KMS-11 (cell line): ENCODE measurements at regions not wholly inside any gene's neighbourhood (a gene's known extent, or its start where the extent isn't known, plus 50 kb on each side); places are given as distances from the start of the nearest gene placed in this dataset.

Experiments used
- H2AFZ ChIP-seq: fragments of 200-600 bp; sonication (generic); 2 replicates; pipeline ENCODE4 v1.6.1; 2016; ENCODE audit warnings: antibody characterized with exemption, mixed run types, low read depth
- H3K27ac ChIP-seq: fragments of 200-600 bp; sonication (generic); 2 replicates; pipeline ENCODE4 v1.6.1; 2016; ENCODE audit warnings: mild to moderate bottlenecking, mixed run types
- H3K27me3 ChIP-seq: fragments of 200-600 bp; sonication (generic); 2 replicates; pipeline ENCODE4 v1.6.1; 2017; ENCODE audit warnings: mild to moderate bottlenecking, low read depth, mixed run types, moderate library complexity; ENCODE audit not compliant: insufficient read depth
- H3K36me3 ChIP-seq: fragments of 200-600 bp; sonication (generic); 2 replicates; pipeline ENCODE4 v1.6.1; 2017; ENCODE audit warnings: mild to moderate bottlenecking, mixed run types; ENCODE audit not compliant: insufficient read depth
- H3K4me1 ChIP-seq: fragments of 200-600 bp; sonication (generic); 2 replicates; pipeline ENCODE4 v1.6.1; 2016; ENCODE audit warnings: mild to moderate bottlenecking, low read depth, mixed run types; ENCODE audit not compliant: poor library complexity, severe bottlenecking
- H3K4me2 ChIP-seq: fragments of 200-600 bp; sonication (generic); 2 replicates; pipeline ENCODE4 v1.7.0; 2016; ENCODE audit warnings: mild to moderate bottlenecking, mixed run types
- H3K4me3 ChIP-seq: fragments of 200-600 bp; sonication (generic); IDR thresholded peaks from 2 replicates; pipeline ENCODE4 v1.6.1; 2017; ENCODE audit warnings: low read depth, low read length, mixed read lengths; ENCODE audit not compliant: insufficient read depth
- H3K79me2 ChIP-seq: fragments of 200-600 bp; sonication (generic); 2 replicates; pipeline ENCODE4 v1.6.1; 2016; ENCODE audit warnings: low read depth, mixed run types; ENCODE audit not compliant: insufficient read depth
- H3K9ac ChIP-seq: fragments of 200-600 bp; sonication (generic); 2 replicates; pipeline ENCODE4 v1.6.1; 2016; ENCODE audit warnings: mild to moderate bottlenecking, mixed run types
- H4K20me1 ChIP-seq: fragments of 200-600 bp; sonication (generic); 2 replicates; pipeline ENCODE4 v1.6.1; 2016; ENCODE audit warnings: mild to moderate bottlenecking, mixed run types; ENCODE audit not compliant: insufficient read depth
- TF ChIP-seq, protein P1 (sequence below): fragments of 200-600 bp; sonication (generic); conservative IDR thresholded peaks from 2 replicates; pipeline ENCODE4 v1.6.1; 2017; ENCODE audit warnings: low read depth, mild to moderate bottlenecking, antibody characterized with exemption, low read length, moderate library complexity, mixed read lengths

DNA sequence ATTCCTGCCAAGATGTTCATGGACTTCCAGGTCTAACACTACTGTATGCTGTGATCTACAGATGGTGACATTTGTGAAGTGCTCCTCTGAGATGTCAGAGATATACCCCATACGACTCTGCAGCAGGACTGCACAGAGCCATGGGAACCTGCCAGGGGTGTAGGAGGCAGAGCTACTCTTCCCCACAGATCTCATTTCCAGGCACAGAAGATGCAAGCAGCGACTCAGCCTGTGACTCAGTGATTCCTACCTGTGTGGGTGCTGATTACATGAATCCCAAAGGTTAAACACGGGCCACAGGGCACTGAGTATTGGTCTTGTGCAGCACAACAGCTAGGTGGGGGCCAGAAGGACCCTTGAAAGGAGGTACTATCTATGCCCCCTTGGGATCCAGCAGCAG is 137.0 kb upstream of the SOX9 start:
- Histone ChIP-seq H3K27me3 (no peaks in the 10 kb centered on the region), H3K4me1 (peaks cover 24% of the 10 kb centered on the region), H3K4me2 (no peak overlapping the region), H4K20me1 (no peaks in the 10 kb centered on the region), H3K36me3 (no peaks in the 10 kb centered on the region), H3K4me3 (no peak overlapping the region), H3K27ac (no peak overlapping the region), H3K9ac (no peak overlapping the region), H2AFZ (no peak overlapping the region), H3K79me2 (no peaks in the 10 kb centered on the region)
- TF ChIP-seq, protein P1, sequence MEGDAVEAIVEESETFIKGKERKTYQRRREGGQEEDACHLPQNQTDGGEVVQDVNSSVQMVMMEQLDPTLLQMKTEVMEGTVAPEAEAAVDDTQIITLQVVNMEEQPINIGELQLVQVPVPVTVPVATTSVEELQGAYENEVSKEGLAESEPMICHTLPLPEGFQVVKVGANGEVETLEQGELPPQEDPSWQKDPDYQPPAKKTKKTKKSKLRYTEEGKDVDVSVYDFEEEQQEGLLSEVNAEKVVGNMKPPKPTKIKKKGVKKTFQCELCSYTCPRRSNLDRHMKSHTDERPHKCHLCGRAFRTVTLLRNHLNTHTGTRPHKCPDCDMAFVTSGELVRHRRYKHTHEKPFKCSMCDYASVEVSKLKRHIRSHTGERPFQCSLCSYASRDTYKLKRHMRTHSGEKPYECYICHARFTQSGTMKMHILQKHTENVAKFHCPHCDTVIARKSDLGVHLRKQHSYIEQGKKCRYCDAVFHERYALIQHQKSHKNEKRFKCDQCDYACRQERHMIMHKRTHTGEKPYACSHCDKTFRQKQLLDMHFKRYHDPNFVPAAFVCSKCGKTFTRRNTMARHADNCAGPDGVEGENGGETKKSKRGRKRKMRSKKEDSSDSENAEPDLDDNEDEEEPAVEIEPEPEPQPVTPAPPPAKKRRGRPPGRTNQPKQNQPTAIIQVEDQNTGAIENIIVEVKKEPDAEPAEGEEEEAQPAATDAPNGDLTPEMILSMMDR, result no peak

GRCh38 chr17:71985111-71986039 is 135.4 kb upstream of the SOX9 start:
- no peak overlapping the region for H3K9ac ChIP-seq
- H3K36me3 ChIP-seq, result no peaks in the 10 kb centered on the region
- H3K4me1 ChIP-seq, result peaks cover 32% of the 10 kb centered on the region
- TF ChIP-seq, protein P1, result no peak
- no peak overlapping the region for H3K27ac ChIP-seq
- no peak overlapping the region for H3K4me3 ChIP-seq
- H4K20me1 ChIP-seq, result no peaks in the 10 kb centered on the region
- no peaks in the 10 kb centered on the region for H3K79me2 ChIP-seq
- H3K27me3 ChIP-seq, result no peaks in the 10 kb centered on the region
- H2AFZ ChIP-seq, result no peak overlapping the region
- no peak overlapping the region for H3K4me2 ChIP-seq

DNA sequence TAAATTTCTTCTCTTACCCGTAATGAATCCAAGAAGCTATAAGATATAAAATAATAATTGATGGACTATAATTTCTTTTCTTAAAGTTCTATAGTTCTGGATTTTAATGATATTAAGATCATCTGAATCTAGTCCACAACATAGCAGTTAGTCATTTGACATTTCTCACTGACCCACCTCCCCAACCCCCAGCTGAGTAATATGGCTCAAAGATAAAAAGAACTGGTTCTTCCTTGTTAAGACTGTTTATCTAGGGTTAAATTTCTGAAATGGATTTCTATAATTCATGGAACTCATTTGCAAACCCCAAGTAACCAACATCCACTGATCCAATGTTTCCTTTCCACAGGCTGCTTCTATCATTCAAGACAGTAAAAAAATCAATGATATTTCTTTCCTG is 133.9 kb upstream of the SOX9 start:
- Histone ChIP-seq H3K27me3 (no peaks in the 10 kb centered on the region), H3K4me3 (no peak overlapping the region), H3K36me3 (no peaks in the 10 kb centered on the region), H3K27ac (no peak overlapping the region), H3K9ac (no peak overlapping the region), H3K4me1 (peaks cover 32% of the 10 kb centered on the region), H2AFZ (no peak overlapping the region), H4K20me1 (no peaks in the 10 kb centered on the region), H3K4me2 (peak overlapping the region; percentile 39), H3K79me2 (no peaks in the 10 kb centered on the region)
- TF ChIP-seq, protein P1, result no peak

GRCh38 chr17:71987634-71988033 is 133.2 kb upstream of the SOX9 start:
- Histone ChIP-seq H4K20me1 (no peaks in the 10 kb centered on the region), H3K36me3 (no peaks in the 10 kb centered on the region), H3K27ac (no peak overlapping the region), H3K4me2 (peak overlapping the region; percentile 39), H3K27me3 (no peaks in the 10 kb centered on the region), H2AFZ (no peak overlapping the region), H3K4me3 (no peak overlapping the region), H3K9ac (no peak overlapping the region), H3K79me2 (no peaks in the 10 kb centered on the region), H3K4me1 (peaks cover 32% of the 10 kb centered on the region)
- TF ChIP-seq, protein P1, result no peak
